ENCODE measurements at regions not wholly inside any gene's neighbourhood (a gene's known extent, or its start where the extent isn't known, plus 50 kb on each side); places are given as distances from the start of the nearest gene placed in this dataset.

- no peak for DNase-seq (ENCODE audit: low read depth in 1 of 2, low spot score in 1 of 2)
Measured at GRCh38 chr4:136768925-136769275, 763.4 kb downstream of the PCDH18 start.

DNA sequence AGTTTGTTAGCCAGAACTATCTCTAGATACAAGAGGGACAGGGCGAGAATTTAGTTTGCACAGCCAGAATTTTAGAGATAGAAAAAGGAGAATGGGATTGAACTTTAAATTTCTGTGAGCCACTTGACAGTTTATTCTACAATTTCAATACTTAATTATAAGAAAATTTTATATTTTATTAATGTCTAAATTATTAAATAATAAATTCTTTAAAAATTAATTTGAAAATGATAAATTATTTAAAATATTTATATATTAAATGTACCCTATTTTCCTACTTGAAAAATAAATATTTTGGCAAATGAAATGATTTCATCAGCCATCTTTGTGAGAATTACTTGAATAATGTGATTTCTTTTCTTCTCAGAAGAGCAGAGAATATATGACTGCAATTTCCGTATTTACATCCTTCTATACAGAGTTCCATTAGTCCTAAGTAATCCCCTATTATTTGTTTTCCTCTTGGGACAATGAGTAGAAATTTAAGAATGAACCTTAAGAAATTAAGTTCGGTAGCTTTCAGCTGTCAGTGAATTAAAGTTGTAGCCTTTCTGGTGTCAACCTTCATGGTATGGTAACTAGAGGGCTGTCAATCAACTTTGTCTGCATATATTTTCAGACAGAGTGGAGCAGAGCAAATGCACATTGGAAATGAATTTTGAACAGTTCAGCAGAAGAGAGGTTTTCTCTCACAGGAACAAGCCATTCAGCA is 763.9 kb downstream of the PCDH18 start:
- DNase-seq (ENCODE audit: low read depth in 1 of 2, low spot score in 1 of 2), result no peak

GRCh38 chr4:136763919-136764318 is 768.4 kb downstream of the PCDH18 start:
- no peak for DNase-seq (ENCODE audit: low read depth in 1 of 2, low spot score in 1 of 2)

DNA sequence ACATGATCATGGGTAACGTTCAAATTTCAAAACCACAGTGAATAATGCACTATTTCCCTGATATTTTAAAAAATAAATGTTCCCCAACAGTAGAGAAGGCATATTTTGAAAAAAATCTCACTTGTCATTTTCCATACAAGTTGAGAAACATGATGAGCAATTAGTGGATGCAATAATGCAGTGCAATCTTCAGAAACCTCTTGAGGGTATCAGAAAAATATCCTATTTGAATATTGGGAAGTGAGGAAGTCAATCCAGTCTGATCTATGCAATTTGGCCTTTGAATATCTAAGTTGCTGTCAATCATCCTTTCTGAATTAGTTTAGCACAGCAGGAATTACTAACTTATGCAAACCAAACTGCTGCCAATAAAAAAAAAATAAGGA is 776.8 kb downstream of the PCDH18 start:
- no peak for DNase-seq (ENCODE audit: low read depth in 1 of 2, low spot score in 1 of 2)

DNA sequence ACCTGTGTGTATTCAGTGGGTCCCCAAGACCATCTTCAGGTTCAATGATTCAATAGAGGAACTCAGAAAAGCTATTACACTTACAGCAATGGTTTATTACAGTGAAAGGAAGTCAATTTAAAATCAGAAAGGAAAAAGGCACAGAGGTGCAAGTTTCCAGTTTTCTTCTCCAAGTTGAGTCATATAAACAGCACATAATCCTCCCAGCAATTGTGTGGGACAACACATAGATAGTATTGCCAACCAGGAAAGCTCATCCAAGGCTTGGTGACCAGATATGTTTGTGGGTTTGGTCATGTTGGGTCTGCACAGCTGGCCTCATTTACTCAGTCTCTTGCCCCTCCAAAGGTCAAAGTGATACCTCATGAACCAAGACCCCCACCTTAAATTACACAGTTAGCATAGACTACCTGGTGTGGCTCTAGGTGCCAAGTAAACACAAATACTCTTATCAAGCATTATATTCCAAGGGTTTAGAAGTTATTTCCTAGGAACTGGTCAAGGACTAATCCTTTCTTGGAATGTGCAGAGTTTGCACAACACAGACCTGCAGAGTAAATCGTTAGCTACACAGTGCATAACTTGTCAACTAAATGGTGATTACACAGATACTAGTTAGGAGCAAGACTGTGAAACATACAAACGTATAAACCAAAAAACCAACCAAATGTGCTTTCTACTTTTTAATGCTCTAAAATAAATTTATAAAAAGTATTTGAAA is 777.3 kb downstream of the PCDH18 start:
- no peak for DNase-seq (ENCODE audit: low read depth in 1 of 2, low spot score in 1 of 2)

DNA sequence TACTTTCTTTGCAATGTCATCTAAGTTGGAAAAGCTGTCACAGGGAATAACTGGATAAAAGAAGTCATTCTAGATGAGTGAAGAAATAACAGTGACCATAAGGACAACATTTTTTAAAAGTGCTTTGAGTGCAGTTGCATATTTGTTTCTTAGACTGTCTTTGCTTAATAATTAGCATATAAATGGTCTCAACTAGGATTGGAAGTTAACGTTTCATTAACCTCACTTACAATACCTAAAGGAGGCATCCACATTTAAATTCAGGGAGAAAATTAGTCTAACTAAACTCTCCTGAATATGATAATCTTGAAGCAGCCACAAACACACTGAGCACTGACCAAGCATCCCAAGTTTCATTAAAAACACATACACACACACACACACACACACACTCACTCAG is 780.7 kb downstream of the PCDH18 start:
- no peak for DNase-seq (ENCODE audit: low read depth in 1 of 2, low spot score in 1 of 2)

GRCh38 chr4:136750897-136751296 is 781.4 kb downstream of the PCDH18 start:
- DNase-seq (ENCODE audit: low read depth in 1 of 2, low spot score in 1 of 2), result no peak

DNA sequence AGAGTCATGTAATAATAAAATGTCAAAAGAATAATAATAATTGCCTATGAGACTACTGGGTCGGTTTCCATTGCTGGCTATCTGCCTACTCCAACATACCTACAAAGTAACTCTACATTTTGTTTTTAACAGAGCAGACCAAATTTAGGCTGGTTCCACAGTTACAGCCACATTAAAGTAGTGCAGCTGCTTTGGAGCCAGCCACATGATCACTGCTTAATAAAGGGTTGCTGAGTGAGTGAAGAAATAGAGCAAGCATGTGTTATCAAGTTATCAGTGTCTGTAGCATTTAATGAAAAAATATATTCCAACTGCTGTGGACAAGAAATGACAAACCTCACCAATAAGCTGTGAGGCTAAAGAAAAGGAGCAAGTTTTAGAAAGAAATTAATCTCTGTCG is 782.3 kb downstream of the PCDH18 start:
- DNase-seq (ENCODE audit: low read depth in 1 of 2, low spot score in 1 of 2), result no peak

- no peak for DNase-seq (ENCODE audit: low read depth in 1 of 2, low spot score in 1 of 2)
Measured at GRCh38 chr4:136748773-136749172, 783.5 kb downstream of the PCDH18 start.

- DNase-seq (ENCODE audit: low read depth in 1 of 2, low spot score in 1 of 2), result no peak
Measured at GRCh38 chr4:136748165-136748564, 784.1 kb downstream of the PCDH18 start.

- DNase-seq (ENCODE audit: low read depth in 1 of 2, low spot score in 1 of 2), result no peak
Measured at GRCh38 chr4:136743238-136743637, 789.1 kb downstream of the PCDH18 start.

DNA sequence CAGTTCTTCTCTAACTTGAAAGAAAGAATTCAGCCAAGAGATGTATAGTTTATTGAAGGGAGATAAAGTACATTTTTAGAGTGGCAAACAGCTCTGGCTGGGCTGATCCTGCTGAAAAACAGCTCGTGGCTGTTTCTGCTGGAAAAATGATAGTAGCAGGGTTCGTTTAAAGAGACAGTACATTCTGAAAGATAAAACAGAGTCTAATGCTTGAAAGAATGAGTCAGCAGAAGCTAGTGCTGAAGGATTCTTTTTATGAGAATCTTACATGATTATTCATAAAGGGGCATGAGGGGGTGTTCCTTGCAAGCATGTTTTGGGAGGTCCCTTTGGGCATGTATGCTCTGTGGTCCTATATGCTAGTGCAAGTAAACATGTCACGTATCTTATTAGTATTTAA is 790.0 kb downstream of the PCDH18 start:
- DNase-seq (ENCODE audit: low read depth in 1 of 2, low spot score in 1 of 2), result no peak

DNA sequence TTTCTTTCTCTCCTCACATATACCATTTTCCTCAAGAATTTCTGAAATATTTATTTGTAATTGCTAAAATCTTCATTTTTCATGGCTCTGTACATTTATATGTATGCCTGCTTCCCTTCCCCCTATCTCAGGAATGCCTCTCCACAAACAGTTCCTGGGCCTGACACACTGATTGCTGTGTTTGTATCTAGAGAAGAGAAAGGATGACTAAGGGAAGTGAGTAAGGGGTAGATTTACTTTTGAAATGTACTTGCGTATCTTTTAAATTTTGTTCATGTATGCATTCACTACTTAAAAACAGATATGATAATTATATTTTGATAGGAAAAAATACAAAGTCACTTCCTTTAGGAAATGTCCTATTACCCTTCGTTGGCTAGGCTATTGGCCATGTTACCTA is 790.8 kb downstream of the PCDH18 start:
- DNase-seq (ENCODE audit: low read depth in 1 of 2, low spot score in 1 of 2), result no peak

DNA sequence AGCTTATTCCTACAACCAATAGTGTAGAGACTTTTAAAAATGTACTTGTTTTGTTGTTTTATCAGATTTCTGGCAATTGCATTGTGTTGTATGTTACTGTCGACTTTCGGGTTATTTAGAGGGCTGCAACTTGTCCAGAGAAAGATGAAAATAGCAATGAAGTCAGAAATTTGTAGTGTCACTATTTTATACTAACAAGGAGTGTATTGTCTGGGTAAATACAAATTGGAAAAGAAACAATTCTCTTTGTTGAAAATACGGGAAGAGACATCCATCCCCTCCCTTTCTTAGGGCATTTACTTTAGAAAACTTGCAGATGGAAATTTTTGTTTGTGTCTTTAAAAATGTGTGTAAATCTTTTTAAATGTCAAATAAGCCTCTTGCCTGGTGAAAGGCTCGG is 792.0 kb downstream of the PCDH18 start:
- no peak for DNase-seq (ENCODE audit: low read depth in 1 of 2, low spot score in 1 of 2)

GRCh38 chr4:136737066-136737465 is 795.2 kb downstream of the PCDH18 start:
- no peak for DNase-seq (ENCODE audit: low read depth in 1 of 2, low spot score in 1 of 2)

DNA sequence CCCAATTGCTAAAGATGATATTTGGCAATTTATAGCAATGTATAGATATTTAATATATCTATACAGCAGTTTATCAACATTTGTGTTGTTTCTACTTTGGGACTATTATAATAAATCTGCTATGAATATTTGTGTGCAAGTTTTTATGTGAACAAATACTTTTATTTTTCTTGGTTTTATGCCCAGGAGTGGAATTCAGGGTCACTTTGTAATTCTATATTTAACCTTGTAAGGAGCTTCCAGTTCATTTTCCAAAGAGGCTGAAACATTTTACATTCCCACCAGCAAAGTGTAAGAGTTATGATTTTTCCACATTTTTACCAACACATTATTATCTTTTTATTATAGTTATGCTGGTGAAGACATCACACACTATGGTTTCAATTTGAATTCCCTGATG is 801.3 kb downstream of the PCDH18 start:
- no peak for DNase-seq (ENCODE audit: low read depth in 1 of 2, low spot score in 1 of 2)

DNA sequence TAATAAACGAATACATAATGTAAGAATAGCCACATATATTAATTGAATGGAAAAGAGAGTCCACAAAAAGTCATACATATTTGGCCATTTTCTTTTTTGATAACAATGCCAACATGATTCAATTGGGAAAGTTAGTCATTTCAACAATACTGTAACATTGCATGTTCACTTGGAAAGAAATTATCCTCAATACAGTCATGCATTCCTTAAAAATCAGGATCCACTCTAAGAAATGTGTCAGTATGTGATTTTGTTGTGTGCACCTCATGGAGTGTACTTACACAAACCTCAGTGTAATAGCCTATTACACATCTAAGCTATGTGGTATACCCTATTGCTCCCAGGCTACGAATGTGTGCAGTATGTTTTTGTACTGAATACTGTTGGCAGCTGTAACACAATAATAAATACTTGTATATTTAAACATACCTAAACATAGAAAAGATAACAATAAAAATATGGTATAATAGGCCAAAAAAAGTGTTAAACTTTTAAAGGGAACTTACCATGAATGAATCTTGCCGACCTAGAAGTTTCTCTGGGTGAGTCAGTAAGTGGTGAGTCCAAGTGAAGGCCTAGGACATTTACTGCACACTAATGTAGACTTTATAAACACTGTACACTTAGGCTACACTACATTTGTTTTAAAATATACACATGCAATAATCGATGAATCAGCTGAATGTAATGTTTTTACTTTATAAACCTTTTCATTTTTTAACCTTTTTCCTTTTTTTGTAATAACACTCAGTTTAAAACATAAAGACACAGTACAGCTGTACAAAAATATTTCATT is 806.8 kb downstream of the PCDH18 start:
- no peak for DNase-seq (ENCODE audit: low read depth in 1 of 2, low spot score in 1 of 2)

DNA sequence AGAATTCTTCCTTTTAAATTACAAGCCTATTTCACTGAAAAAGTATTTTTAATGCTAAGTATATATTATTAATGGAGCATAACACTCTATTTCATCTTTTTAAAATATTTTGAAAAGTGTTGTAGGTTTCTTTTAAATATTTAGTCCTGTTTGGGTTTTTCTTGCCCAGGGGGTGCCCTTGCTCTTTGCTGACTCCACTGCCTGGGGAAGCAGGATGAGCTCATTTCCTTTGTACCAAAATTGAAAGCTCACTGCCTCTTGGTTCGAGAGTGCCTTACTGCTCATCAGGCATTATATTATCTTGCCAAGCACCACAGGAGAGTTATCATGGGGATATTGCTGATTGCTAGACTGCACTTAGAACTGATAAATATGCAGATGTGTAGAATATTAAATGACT is 819.2 kb downstream of the PCDH18 start:
- no peak for DNase-seq (ENCODE audit: low read depth in 1 of 2, low spot score in 1 of 2)

DNA sequence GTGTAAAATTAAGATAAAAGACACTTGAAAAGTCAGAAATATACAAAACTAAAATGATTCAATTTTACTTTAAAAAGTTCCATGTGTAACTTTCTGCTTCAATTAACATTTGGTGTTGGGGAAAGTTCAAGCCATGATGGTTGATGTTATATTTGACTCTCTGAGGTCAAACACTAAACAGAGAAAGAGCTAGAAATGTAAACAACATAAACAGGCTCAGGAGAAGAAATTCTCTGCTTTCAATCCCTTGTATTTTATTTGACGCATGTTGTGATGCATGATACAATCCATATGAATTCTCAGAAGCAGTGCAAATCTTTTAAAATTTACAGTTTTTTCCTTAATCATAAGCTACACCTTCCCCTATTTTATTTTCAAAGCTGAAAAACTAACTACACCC is 822.4 kb downstream of the PCDH18 start:
- DNase-seq (ENCODE audit: low read depth in 1 of 2, low spot score in 1 of 2), result no peak

GRCh38 chr4:136706942-136707341 is 825.4 kb downstream of the PCDH18 start:
- no peak for DNase-seq (ENCODE audit: low read depth in 1 of 2, low spot score in 1 of 2)

DNA sequence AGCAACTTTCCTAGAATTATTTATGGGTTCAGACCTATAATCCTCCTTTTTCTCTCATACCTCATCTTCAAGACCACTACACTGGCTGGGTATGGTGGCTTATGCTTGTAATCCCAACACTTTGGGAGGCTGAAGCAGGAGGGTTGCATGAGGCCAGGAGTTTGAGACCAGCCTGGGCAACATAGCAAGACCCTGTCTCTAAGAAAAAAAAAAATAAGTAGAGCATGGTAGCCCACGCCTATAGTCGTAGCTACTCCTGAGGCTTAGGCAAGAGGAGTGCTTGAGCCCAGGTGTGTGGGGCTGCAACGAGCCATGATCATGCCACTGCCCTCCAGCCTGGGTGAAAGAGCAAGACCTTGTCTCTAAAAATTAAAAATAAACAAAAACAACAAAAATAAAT is 832.4 kb downstream of the PCDH18 start:
- no peak for DNase-seq (ENCODE audit: low read depth in 1 of 2, low spot score in 1 of 2)

GRCh38 chr4:136691607-136692006 is 840.7 kb downstream of the PCDH18 start:
- no peak for DNase-seq (ENCODE audit: low read depth in 1 of 2, low spot score in 1 of 2)

Measured in activated CD4-positive, alpha-beta T cell treated with anti-CD3 and anti-CD28 coated beads, Interleukin-2, amount 50 U/mL, for 24 hours (primary cell).